HepG2 (cell line): ENCODE measurements at regions not wholly inside any gene's neighbourhood (a gene's known extent, or its start where the extent isn't known, plus 50 kb on each side); places are given as distances from the start of the nearest gene placed in this dataset.
"Not testable (repeated sequence)": the region's sequence is repeated elsewhere in the genome, so short reads cannot be mapped to it uniquely, and the experiment has no call there.

Source experiments
- BCLAF1 ChIP-seq: fragments of 450-650 bp; IDR thresholded peaks from 2 replicates; pipeline ENCODE4 v1.6.1; 2017; ENCODE audit warnings: mild to moderate bottlenecking
- ISX ChIP-seq: sonication (generic); formaldehyde crosslinking; conservative IDR thresholded peaks from 2 replicates; pipeline ENCODE4 v1.5.0; 2020; ENCODE audit warnings: missing genetic modification reagents
- RNF2 ChIP-seq: fragments of 450-650 bp; conservative IDR thresholded peaks from 2 replicates; pipeline ENCODE4 v1.6.1; 2016; ENCODE audit warnings: low read depth
- U2AF2 ChIP-seq: fragments of 200-400 bp; formaldehyde crosslinking; IDR thresholded peaks from 2 replicates; pipeline ENCODE4 v1.6.1; 2017; ENCODE audit warnings: low read depth, mild to moderate bottlenecking, low read length

GRCh38 chr2:89305623-89306022, 614.1 kb downstream of the RPIA start:
- not testable (repeated sequence) for TF ChIP-seq ISX (CRISPR knock-in tag); BCLAF1; U2AF2; RNF2
